ENCODE measurements at regions not wholly inside any gene's neighbourhood (a gene's known extent, or its start where the extent isn't known, plus 50 kb on each side); places are given as distances from the start of the nearest gene placed in this dataset.

DNA sequence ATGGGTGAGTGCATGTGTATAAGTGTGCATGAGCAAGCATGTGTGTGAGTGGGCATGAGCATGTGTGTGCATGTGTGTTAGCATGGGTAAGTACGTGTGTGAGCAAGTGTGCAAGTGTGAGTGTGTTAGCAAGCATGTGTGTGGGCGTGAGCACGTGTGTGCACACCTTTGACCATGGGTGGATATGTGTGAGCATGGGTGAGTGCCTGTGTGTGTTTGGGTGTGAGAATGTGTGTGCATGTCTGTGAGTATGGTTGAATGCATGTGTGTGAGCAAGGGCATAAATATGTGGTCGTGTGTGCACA, 84.6 kb downstream of the DLL1 start:
- TF ChIP-seq, protein P1, sequence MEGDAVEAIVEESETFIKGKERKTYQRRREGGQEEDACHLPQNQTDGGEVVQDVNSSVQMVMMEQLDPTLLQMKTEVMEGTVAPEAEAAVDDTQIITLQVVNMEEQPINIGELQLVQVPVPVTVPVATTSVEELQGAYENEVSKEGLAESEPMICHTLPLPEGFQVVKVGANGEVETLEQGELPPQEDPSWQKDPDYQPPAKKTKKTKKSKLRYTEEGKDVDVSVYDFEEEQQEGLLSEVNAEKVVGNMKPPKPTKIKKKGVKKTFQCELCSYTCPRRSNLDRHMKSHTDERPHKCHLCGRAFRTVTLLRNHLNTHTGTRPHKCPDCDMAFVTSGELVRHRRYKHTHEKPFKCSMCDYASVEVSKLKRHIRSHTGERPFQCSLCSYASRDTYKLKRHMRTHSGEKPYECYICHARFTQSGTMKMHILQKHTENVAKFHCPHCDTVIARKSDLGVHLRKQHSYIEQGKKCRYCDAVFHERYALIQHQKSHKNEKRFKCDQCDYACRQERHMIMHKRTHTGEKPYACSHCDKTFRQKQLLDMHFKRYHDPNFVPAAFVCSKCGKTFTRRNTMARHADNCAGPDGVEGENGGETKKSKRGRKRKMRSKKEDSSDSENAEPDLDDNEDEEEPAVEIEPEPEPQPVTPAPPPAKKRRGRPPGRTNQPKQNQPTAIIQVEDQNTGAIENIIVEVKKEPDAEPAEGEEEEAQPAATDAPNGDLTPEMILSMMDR (IDR thresholded peaks at IDR 0.05) = no peak
- TF ChIP-seq MEF2A (IDR thresholded peaks at IDR 0.05; ENCODE audit: borderline replicate concordance, low read depth) = no peak
- TF ChIP-seq, protein P2, sequence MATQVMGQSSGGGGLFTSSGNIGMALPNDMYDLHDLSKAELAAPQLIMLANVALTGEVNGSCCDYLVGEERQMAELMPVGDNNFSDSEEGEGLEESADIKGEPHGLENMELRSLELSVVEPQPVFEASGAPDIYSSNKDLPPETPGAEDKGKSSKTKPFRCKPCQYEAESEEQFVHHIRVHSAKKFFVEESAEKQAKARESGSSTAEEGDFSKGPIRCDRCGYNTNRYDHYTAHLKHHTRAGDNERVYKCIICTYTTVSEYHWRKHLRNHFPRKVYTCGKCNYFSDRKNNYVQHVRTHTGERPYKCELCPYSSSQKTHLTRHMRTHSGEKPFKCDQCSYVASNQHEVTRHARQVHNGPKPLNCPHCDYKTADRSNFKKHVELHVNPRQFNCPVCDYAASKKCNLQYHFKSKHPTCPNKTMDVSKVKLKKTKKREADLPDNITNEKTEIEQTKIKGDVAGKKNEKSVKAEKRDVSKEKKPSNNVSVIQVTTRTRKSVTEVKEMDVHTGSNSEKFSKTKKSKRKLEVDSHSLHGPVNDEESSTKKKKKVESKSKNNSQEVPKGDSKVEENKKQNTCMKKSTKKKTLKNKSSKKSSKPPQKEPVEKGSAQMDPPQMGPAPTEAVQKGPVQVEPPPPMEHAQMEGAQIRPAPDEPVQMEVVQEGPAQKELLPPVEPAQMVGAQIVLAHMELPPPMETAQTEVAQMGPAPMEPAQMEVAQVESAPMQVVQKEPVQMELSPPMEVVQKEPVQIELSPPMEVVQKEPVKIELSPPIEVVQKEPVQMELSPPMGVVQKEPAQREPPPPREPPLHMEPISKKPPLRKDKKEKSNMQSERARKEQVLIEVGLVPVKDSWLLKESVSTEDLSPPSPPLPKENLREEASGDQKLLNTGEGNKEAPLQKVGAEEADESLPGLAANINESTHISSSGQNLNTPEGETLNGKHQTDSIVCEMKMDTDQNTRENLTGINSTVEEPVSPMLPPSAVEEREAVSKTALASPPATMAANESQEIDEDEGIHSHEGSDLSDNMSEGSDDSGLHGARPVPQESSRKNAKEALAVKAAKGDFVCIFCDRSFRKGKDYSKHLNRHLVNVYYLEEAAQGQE (IDR thresholded peaks at IDR 0.05; ENCODE audit: low read depth, low read length) = no peak
- no peak for TF ChIP-seq EP300 (IDR thresholded peaks at IDR 0.05; ENCODE audit: borderline replicate concordance in 1 of 2, low read depth in 1 of 2, low read length in 1 of 2)
- TF ChIP-seq, protein P3, sequence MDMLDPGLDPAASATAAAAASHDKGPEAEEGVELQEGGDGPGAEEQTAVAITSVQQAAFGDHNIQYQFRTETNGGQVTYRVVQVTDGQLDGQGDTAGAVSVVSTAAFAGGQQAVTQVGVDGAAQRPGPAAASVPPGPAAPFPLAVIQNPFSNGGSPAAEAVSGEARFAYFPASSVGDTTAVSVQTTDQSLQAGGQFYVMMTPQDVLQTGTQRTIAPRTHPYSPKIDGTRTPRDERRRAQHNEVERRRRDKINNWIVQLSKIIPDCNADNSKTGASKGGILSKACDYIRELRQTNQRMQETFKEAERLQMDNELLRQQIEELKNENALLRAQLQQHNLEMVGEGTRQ (IDR thresholded peaks at IDR 0.05; ENCODE audit: borderline replicate concordance, low read depth, low read length) = no peak
- TF ChIP-seq TAF1 (IDR thresholded peaks at IDR 0.05; ENCODE audit: borderline replicate concordance, low read depth, low read length) = no peak
- TF ChIP-seq RXRA (IDR thresholded peaks at IDR 0.05; ENCODE audit: borderline replicate concordance, low read depth) = no peak
- TF ChIP-seq GABPA (IDR thresholded peaks at IDR 0.05; ENCODE audit: low read depth) = no peak

Data from SK-N-SH (cell line).